H1 (cell line): ENCODE measurements at regions not wholly inside any gene's neighbourhood (a gene's known extent, or its start where the extent isn't known, plus 50 kb on each side); places are given as distances from the start of the nearest gene placed in this dataset.

Source experiments
- BACH1 ChIP-seq: IDR thresholded peaks from 2 replicates; pipeline ENCODE4 v1.6.1; 2012; ENCODE audit warnings: low read length, improper control_type of control experiment
- EP300 ChIP-seq, 2 experiments: IDR thresholded peaks; 1 replicate in 1 of 2; 2 replicates in 1 of 2; pipeline ENCODE4 v1.6.1; 2011 to 2012; ENCODE audit warnings: low read depth in 2 of 2, low read length in 2 of 2, mild to moderate bottlenecking in 2 of 2, borderline replicate concordance in 1 of 2, inconsistent platforms in 1 of 2, moderate library complexity in 1 of 2
- KDM4A ChIP-seq: IDR thresholded peaks from one replicate; pipeline ENCODE4 v1.7.1; 2012; ENCODE audit warnings: low read depth, mild to moderate bottlenecking, moderate library complexity, low read length, inconsistent platforms; ENCODE audit not compliant: severe bottlenecking

- TF ChIP-seq BACH1 = no peak
- TF ChIP-seq KDM4A = no peak
- TF ChIP-seq EP300 (IDR thresholded peaks at IDR 0.05; ENCODE audit: borderline replicate concordance in 1 of 2, low read depth in 2 of 2, low read length in 2 of 2) = no peak
Observed at GRCh38 chr18:33507019-33507418, 66.5 kb upstream of the CCDC178 start (continued).
